ENCODE measurements at regions not wholly inside any gene's neighbourhood (a gene's known extent, or its start where the extent isn't known, plus 50 kb on each side); places are given as distances from the start of the nearest gene placed in this dataset.

- Histone ChIP-seq H4K20me1 (ENCODE audit: insufficient read depth, low read length) (no peaks in the 10 kb centered on the region), H3K4me2 (ENCODE audit: low read length) (no peak overlapping the region), H3K9me3 (ENCODE audit: low read length) (no peaks in the 10 kb centered on the region)
Measured at GRCh38 chr1:2909797-2910196, 108.3 kb upstream of the TTC34 start.

DNA sequence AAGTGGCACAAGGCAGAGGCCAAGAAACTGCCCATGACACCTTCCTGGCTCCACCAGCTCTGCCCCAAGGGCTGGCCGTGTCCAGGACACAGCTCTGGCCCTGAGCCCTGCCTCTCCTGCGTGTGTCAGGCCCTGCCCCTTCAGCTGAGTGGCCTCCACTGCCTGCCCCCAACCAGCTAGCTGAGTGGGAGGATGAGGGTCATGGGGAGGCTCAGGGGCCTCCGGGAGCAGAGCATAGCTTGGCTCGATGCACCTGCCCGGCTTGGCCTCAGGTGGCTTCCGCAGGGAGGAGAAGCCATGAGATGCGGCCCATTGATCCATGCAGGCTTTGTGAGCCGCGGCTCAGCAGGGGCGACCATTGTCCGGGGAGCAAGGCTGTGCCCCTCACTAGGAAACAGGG lies 108.7 kb upstream of the TTC34 start:
- Histone ChIP-seq H3K9me3 (ENCODE audit: low read length) (no peaks in the 10 kb centered on the region), H3K9ac (ENCODE audit: low read length) (no peak overlapping the region), H3K79me2 (ENCODE audit: insufficient read depth, low read length) (no peaks in the 10 kb centered on the region), H3K4me1 (ENCODE audit: insufficient read depth, low read length, severe bottlenecking) (no peaks in the 10 kb centered on the region), H3K4me2 (ENCODE audit: low read length) (no peak overlapping the region), H3F3A (ENCODE audit: insufficient read depth, low read length) (no peaks in the 10 kb centered on the region), H2AFZ (ENCODE audit: low read length) (no peak overlapping the region), H3K9me2 (ENCODE audit: low read depth, low read length) (no peaks in the 10 kb centered on the region), H3K27me3 (ENCODE audit: insufficient read depth, low read length) (no peaks in the 10 kb centered on the region), H3K36me3 (ENCODE audit: insufficient read depth, low read length) (no peaks in the 10 kb centered on the region), H4K20me1 (ENCODE audit: insufficient read depth, low read length) (no peaks in the 10 kb centered on the region), H3K4me3 (ENCODE audit: low read depth, low read length, poor library complexity, severe bottlenecking) (no peak overlapping the region), H3K27ac (ENCODE audit: low read depth, low read length, poor library complexity, severe bottlenecking) (no peak overlapping the region)
- no peak for TF ChIP-seq CTCF (IDR thresholded peaks at IDR 0.05; ENCODE audit: low read length)
- TF ChIP-seq EZH2 (IDR thresholded peaks at IDR 0.05; ENCODE audit: borderline replicate concordance, low read length): no peak

More at GRCh38 chr1:2909797-2910196, 108.3 kb upstream of the TTC34 start:
- Histone ChIP-seq H3K27me3 (ENCODE audit: insufficient read depth, low read length) (no peaks in the 10 kb centered on the region), H2AFZ (ENCODE audit: low read length) (no peak overlapping the region), H3K79me2 (ENCODE audit: insufficient read depth, low read length) (no peaks in the 10 kb centered on the region), H3F3A (ENCODE audit: insufficient read depth, low read length) (no peaks in the 10 kb centered on the region), H3K9ac (ENCODE audit: low read length) (no peak overlapping the region), H3K4me3 (ENCODE audit: low read depth, low read length, poor library complexity, severe bottlenecking) (no peak overlapping the region), H3K4me1 (ENCODE audit: insufficient read depth, low read length, severe bottlenecking) (no peaks in the 10 kb centered on the region), H3K27ac (ENCODE audit: low read depth, low read length, poor library complexity, severe bottlenecking) (no peak overlapping the region), H3K36me3 (ENCODE audit: insufficient read depth, low read length) (no peaks in the 10 kb centered on the region), H3K9me2 (ENCODE audit: low read depth, low read length) (no peaks in the 10 kb centered on the region)
- no peak for TF ChIP-seq CTCF (IDR thresholded peaks at IDR 0.05; ENCODE audit: low read length)
- TF ChIP-seq EZH2 (IDR thresholded peaks at IDR 0.05; ENCODE audit: borderline replicate concordance, low read length): no peak

- no peak overlapping the region for H3K4me3 ChIP-seq (ENCODE audit: low read depth, low read length, poor library complexity, severe bottlenecking)
Measured at GRCh38 chr1:2911421-2912178, 109.7 kb upstream of the ACTRT2 start.

More at GRCh38 chr1:2911421-2912178, 109.7 kb upstream of the ACTRT2 start:
- H3K27me3 ChIP-seq (ENCODE audit: insufficient read depth, low read length): no peaks in the 10 kb centered on the region
- H2AFZ ChIP-seq (ENCODE audit: low read length): no peak overlapping the region
- no peak overlapping the region for H3K4me2 ChIP-seq (ENCODE audit: low read length)
- no peaks in the 10 kb centered on the region for H3K79me2 ChIP-seq (ENCODE audit: insufficient read depth, low read length)
- H3F3A ChIP-seq (ENCODE audit: insufficient read depth, low read length): no peaks in the 10 kb centered on the region
- H3K36me3 ChIP-seq (ENCODE audit: insufficient read depth, low read length): no peaks in the 10 kb centered on the region
- no peaks in the 10 kb centered on the region for H4K20me1 ChIP-seq (ENCODE audit: insufficient read depth, low read length)
- H3K9me2 ChIP-seq (ENCODE audit: low read depth, low read length): no peaks in the 10 kb centered on the region
- no peaks in the 10 kb centered on the region for H3K9me3 ChIP-seq (ENCODE audit: low read length)
- H3K27ac ChIP-seq (ENCODE audit: low read depth, low read length, poor library complexity, severe bottlenecking): no peak overlapping the region
- TF ChIP-seq CTCF (IDR thresholded peaks at IDR 0.05; ENCODE audit: low read length) (no peak), EZH2 (IDR thresholded peaks at IDR 0.05; ENCODE audit: borderline replicate concordance, low read length) (no peak)
- H3K9ac ChIP-seq (ENCODE audit: low read length): no peak overlapping the region
- H3K4me1 ChIP-seq (ENCODE audit: insufficient read depth, low read length, severe bottlenecking): no peaks in the 10 kb centered on the region

Measured in OCI-LY1 (cell line).